HL-60 (cell line): ENCODE measurements at regions not wholly inside any gene's neighbourhood (a gene's known extent, or its start where the extent isn't known, plus 50 kb on each side); places are given as distances from the start of the nearest gene placed in this dataset.

ENCODE experiments used
- DNase-seq, 2 experiments: peaks; one replicate each; pipeline ENCODE4 v3.0.0-alpha.2; 2010 to 2020; ENCODE audit warnings: low read depth in 1 of 2, low spot score in 1 of 2
- H3K27ac ChIP-seq: fragments of 250-450 bp; sonication (Bioruptor Pico); replicated peaks from 2 replicates; pipeline ENCODE4 v1.5.1; 2020; ENCODE audit warnings: mild to moderate bottlenecking, moderate library complexity
- H3K27me3 ChIP-seq: fragments of 250-450 bp; sonication (Bioruptor Pico); 2 replicates; pipeline ENCODE4 v1.5.1; 2021; ENCODE audit warnings: mild to moderate bottlenecking, moderate library complexity; ENCODE audit not compliant: insufficient read depth, poor library complexity, severe bottlenecking
- H3K4me3 ChIP-seq: replicated peaks from 2 replicates; pipeline ENCODE4 v1.5.1; 2011; ENCODE audit warnings: mild to moderate bottlenecking, control low read depth, low read length; ENCODE audit not compliant: insufficient read depth
- CTCF ChIP-seq: IDR thresholded peaks from one replicate; pipeline ENCODE4 v1.5.1; 2011; ENCODE audit warnings: low read length, control low read depth, inconsistent platforms; ENCODE audit not compliant: insufficient read depth
- GABPA ChIP-seq: IDR thresholded peaks from 2 replicates; pipeline ENCODE4 v1.6.1; 2012; ENCODE audit warnings: low read depth
- POLR2AphosphoS5 ChIP-seq: IDR thresholded peaks from 2 replicates; pipeline ENCODE4 v1.6.1; 2012; ENCODE audit warnings: low read depth
- REST ChIP-seq: IDR thresholded peaks from 2 replicates; pipeline ENCODE4 v1.6.1; 2012; ENCODE audit warnings: low read depth; ENCODE audit not compliant: insufficient replicate concordance
- SPI1 ChIP-seq: IDR thresholded peaks from 2 replicates; pipeline ENCODE4 v1.6.1; 2012; ENCODE audit warnings: low read depth, mild to moderate bottlenecking, borderline replicate concordance

- TF ChIP-seq CTCF (no peak), SPI1 (no peak), REST (no peak), GABPA (no peak), POLR2AphosphoS5 (no peak)
- no peak for DNase-seq
- no peaks in the 10 kb centered on the region for H3K27me3 ChIP-seq
- H3K27ac ChIP-seq, result no peak overlapping the region
- H3K4me3 ChIP-seq, result no peak overlapping the region
Measured at GRCh38 chr4:25502115-25502514, 125.1 kb downstream of the ANAPC4 start.

- no peak for DNase-seq
- no peak overlapping the region for H3K27ac ChIP-seq
- TF ChIP-seq CTCF (no peak), POLR2AphosphoS5 (no peak), REST (no peak), SPI1 (no peak), GABPA (no peak)
- H3K4me3 ChIP-seq, result no peak overlapping the region
- no peaks in the 10 kb centered on the region for H3K27me3 ChIP-seq
Measured at GRCh38 chr4:25503779-25504178, 126.7 kb downstream of the ANAPC4 start.

GRCh38 chr4:25504932-25505636 lies 128.0 kb downstream of the ANAPC4 start:
- no peak for DNase-seq

More at GRCh38 chr4:25504932-25505636, 128.0 kb downstream of the ANAPC4 start:
- H3K27me3 ChIP-seq, result no peaks in the 10 kb centered on the region
- TF ChIP-seq CTCF, result no peak
- no peak for TF ChIP-seq SPI1
- no peak for TF ChIP-seq POLR2AphosphoS5
- no peak overlapping the region for H3K4me3 ChIP-seq
- H3K27ac ChIP-seq, result no peak overlapping the region
